ENCODE measurements at regions not wholly inside any gene's neighbourhood (a gene's known extent, or its start where the extent isn't known, plus 50 kb on each side); places are given as distances from the start of the nearest gene placed in this dataset.

DNA sequence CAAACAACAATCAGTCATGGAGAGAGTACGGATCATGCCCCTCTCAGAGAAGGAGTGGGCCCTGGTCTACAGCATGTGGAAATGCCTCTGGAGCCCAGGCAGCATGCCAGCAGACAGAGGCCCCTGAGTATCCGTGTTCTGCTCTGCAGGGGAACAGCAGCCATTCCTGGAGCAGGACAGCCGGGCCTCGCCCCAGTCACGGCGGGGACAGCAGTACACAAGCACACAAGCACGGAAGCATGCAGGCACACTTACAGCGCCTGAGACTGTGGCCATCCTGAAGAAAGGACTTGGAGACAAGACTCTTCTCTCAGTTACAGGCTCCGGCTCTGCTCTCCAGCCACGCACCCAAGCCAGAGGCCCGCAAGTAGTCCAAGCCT is 102.6 kb upstream of the ALDH1B1 start:
- H3K27me3 ChIP-seq (ENCODE audit: insufficient read depth, low read length, poor library complexity, severe bottlenecking) = no peaks in the 10 kb centered on the region

GRCh38 chr9:38289236-38289865 is 103.2 kb upstream of the ALDH1B1 start:
- Histone ChIP-seq H4K20me1 (ENCODE audit: insufficient read depth, low read length, poor library complexity, severe bottlenecking) (no peaks in the 10 kb centered on the region), H3K27me3 (ENCODE audit: insufficient read depth, low read length, poor library complexity, severe bottlenecking) (no peaks in the 10 kb centered on the region), H3K9me3 (ENCODE audit: insufficient read depth, low read depth, low read length) (no peaks in the 10 kb centered on the region), H3K36me3 (ENCODE audit: insufficient read depth, low read length) (no peaks in the 10 kb centered on the region), H2AFZ (ENCODE audit: low read length) (no peak overlapping the region), H3F3A (ENCODE audit: low read depth) (no peaks in the 10 kb centered on the region), H3K4me2 (ENCODE audit: low read depth, low read length, poor library complexity, severe bottlenecking) (no peak overlapping the region), H3K9me2 (replicated peaks; ENCODE audit: low read depth, low read length) (no peaks in the 10 kb centered on the region), H3K79me2 (ENCODE audit: insufficient read depth, low read length) (no peaks in the 10 kb centered on the region), H3K4me1 (ENCODE audit: insufficient read depth, low read length, poor library complexity, severe bottlenecking) (no peaks in the 10 kb centered on the region), H3K9ac (ENCODE audit: low read depth, low read length, poor library complexity, severe bottlenecking) (no peak overlapping the region), H3K4me3 (ENCODE audit: low read length, poor library complexity, severe bottlenecking) (no peak overlapping the region)
- TF ChIP-seq, protein P1, sequence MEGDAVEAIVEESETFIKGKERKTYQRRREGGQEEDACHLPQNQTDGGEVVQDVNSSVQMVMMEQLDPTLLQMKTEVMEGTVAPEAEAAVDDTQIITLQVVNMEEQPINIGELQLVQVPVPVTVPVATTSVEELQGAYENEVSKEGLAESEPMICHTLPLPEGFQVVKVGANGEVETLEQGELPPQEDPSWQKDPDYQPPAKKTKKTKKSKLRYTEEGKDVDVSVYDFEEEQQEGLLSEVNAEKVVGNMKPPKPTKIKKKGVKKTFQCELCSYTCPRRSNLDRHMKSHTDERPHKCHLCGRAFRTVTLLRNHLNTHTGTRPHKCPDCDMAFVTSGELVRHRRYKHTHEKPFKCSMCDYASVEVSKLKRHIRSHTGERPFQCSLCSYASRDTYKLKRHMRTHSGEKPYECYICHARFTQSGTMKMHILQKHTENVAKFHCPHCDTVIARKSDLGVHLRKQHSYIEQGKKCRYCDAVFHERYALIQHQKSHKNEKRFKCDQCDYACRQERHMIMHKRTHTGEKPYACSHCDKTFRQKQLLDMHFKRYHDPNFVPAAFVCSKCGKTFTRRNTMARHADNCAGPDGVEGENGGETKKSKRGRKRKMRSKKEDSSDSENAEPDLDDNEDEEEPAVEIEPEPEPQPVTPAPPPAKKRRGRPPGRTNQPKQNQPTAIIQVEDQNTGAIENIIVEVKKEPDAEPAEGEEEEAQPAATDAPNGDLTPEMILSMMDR (conservative IDR thresholded peaks at IDR 0.05; ENCODE audit: low read length) = no peak
- TF ChIP-seq EZH2phosphoT487 (IDR thresholded peaks at IDR 0.05; ENCODE audit: borderline replicate concordance) = no peak

More for the DNA sequence above, 102.6 kb upstream of the ALDH1B1 start:
- Histone ChIP-seq H2AFZ (ENCODE audit: low read length) (no peak overlapping the region), H3K9me3 (ENCODE audit: insufficient read depth, low read depth, low read length) (no peaks in the 10 kb centered on the region), H3K9me2 (replicated peaks; ENCODE audit: low read depth, low read length) (no peaks in the 10 kb centered on the region), H3K9ac (ENCODE audit: low read depth, low read length, poor library complexity, severe bottlenecking) (no peak overlapping the region), H3K4me2 (ENCODE audit: low read depth, low read length, poor library complexity, severe bottlenecking) (no peak overlapping the region), H3K4me1 (ENCODE audit: insufficient read depth, low read length, poor library complexity, severe bottlenecking) (no peaks in the 10 kb centered on the region), H3K79me2 (ENCODE audit: insufficient read depth, low read length) (no peaks in the 10 kb centered on the region), H3K36me3 (ENCODE audit: insufficient read depth, low read length) (no peaks in the 10 kb centered on the region), H3F3A (ENCODE audit: low read depth) (no peaks in the 10 kb centered on the region), H3K4me3 (ENCODE audit: low read length, poor library complexity, severe bottlenecking) (no peak overlapping the region), H4K20me1 (ENCODE audit: insufficient read depth, low read length, poor library complexity, severe bottlenecking) (no peaks in the 10 kb centered on the region)
- TF ChIP-seq, protein P1 (conservative IDR thresholded peaks at IDR 0.05; ENCODE audit: low read length) = no peak
- TF ChIP-seq EZH2phosphoT487 (IDR thresholded peaks at IDR 0.05; ENCODE audit: borderline replicate concordance) = no peak

- no peak overlapping the region for H3K4me3 ChIP-seq (ENCODE audit: low read length, poor library complexity, severe bottlenecking)
- H3K9ac ChIP-seq (ENCODE audit: low read depth, low read length, poor library complexity, severe bottlenecking) = no peak overlapping the region
- H3K27me3 ChIP-seq (ENCODE audit: insufficient read depth, low read length, poor library complexity, severe bottlenecking) = no peaks in the 10 kb centered on the region
- no peaks in the 10 kb centered on the region for H3K9me3 ChIP-seq (ENCODE audit: insufficient read depth, low read depth, low read length)
- no peaks in the 10 kb centered on the region for H3F3A ChIP-seq (ENCODE audit: low read depth)
- no peaks in the 10 kb centered on the region for H3K9me2 ChIP-seq (replicated peaks; ENCODE audit: low read depth, low read length)
- no peak overlapping the region for H3K4me2 ChIP-seq (ENCODE audit: low read depth, low read length, poor library complexity, severe bottlenecking)
- H4K20me1 ChIP-seq (ENCODE audit: insufficient read depth, low read length, poor library complexity, severe bottlenecking) = no peaks in the 10 kb centered on the region
- no peaks in the 10 kb centered on the region for H3K36me3 ChIP-seq (ENCODE audit: insufficient read depth, low read length)
- TF ChIP-seq, protein P1 (conservative IDR thresholded peaks at IDR 0.05; ENCODE audit: low read length) = no peak
- TF ChIP-seq EZH2phosphoT487 (IDR thresholded peaks at IDR 0.05; ENCODE audit: borderline replicate concordance) = no peak
- H3K4me1 ChIP-seq (ENCODE audit: insufficient read depth, low read length, poor library complexity, severe bottlenecking) = no peaks in the 10 kb centered on the region
- no peak overlapping the region for H2AFZ ChIP-seq (ENCODE audit: low read length)
- no peaks in the 10 kb centered on the region for H3K79me2 ChIP-seq (ENCODE audit: insufficient read depth, low read length)
These were observed 104.0 kb upstream of the ALDH1B1 start for GRCh38 chr9:38288502-38288901.

All from Loucy (cell line).